Stimulated activated naive CD4-positive, alpha-beta T cell treated with Interleukin-2 at 50 U/mL for 16 hours (primary cell): ENCODE measurements at regions not wholly inside any gene's neighbourhood (a gene's known extent, or its start where the extent isn't known, plus 50 kb on each side); places are given as distances from the start of the nearest gene placed in this dataset.

Experiments used
- DNase-seq: peaks from one replicate; lab custom pipeline; 2025; lab: John Stamatoyannopoulos, UW

- no peak for DNase-seq
Measured at GRCh38 chr9:693201-694091, 148.1 kb upstream of the DMRT1 start.

GRCh38 chr9:694092-694402 lies 147.4 kb upstream of the DMRT1 start:
- no peak for DNase-seq

GRCh38 chr9:694403-695154 lies 146.9 kb upstream of the DMRT1 start:
- no peak for DNase-seq

- no peak for DNase-seq
Measured at GRCh38 chr9:695252-695651, 146.2 kb upstream of the DMRT1 start.

GRCh38 chr9:696332-697323 lies 144.9 kb upstream of the DMRT1 start:
- DNase-seq, result no peak

GRCh38 chr9:698276-698675 lies 143.2 kb upstream of the DMRT1 start:
- no peak for DNase-seq

GRCh38 chr9:698954-699353 lies 142.5 kb upstream of the DMRT1 start:
- DNase-seq, result no peak

- no peak for DNase-seq
Measured at GRCh38 chr9:699396-699795, 142.1 kb upstream of the DMRT1 start.

GRCh38 chr9:700365-701282 lies 140.9 kb upstream of the DMRT1 start:
- DNase-seq, result no peak

- DNase-seq, result no peak
Measured at GRCh38 chr9:703392-703791, 138.1 kb upstream of the DMRT1 start.

GRCh38 chr9:706073-706472 lies 135.4 kb upstream of the DMRT1 start:
- no peak for DNase-seq

- peak; percentile 8 for DNase-seq
Measured at GRCh38 chr9:706606-707459, 134.7 kb upstream of the DMRT1 start.

GRCh38 chr9:708182-708550 lies 133.3 kb upstream of the DMRT1 start:
- DNase-seq, result no peak

GRCh38 chr9:708551-709432 lies 132.7 kb upstream of the DMRT1 start:
- no peak for DNase-seq

- no peak for DNase-seq
Measured at GRCh38 chr9:710951-711745, 130.3 kb upstream of the DMRT1 start.

GRCh38 chr9:711761-712553 lies 129.5 kb upstream of the DMRT1 start:
- no peak for DNase-seq

GRCh38 chr9:712643-713042 lies 128.9 kb upstream of the DMRT1 start:
- no peak for DNase-seq

GRCh38 chr9:713091-713490 lies 128.4 kb upstream of the DMRT1 start:
- no peak for DNase-seq
